T-cell (primary cell): ENCODE measurements at regions not wholly inside any gene's neighbourhood (a gene's known extent, or its start where the extent isn't known, plus 50 kb on each side); places are given as distances from the start of the nearest gene placed in this dataset.
A peak's percentile ranks its signal among the peaks of the same experiment; 100 is the strongest.
"Not testable (repeated sequence)": the region's sequence is repeated elsewhere in the genome, so short reads cannot be mapped to it uniquely, and the experiment has no call there.

Source experiments
- ATAC-seq, 4 experiments: fragments of 200-7000 bp in 3 of 4; fragments of 150-1000 bp in 1 of 4; cut with Tn5 transposase; replicated peaks in 1 of 4; 1 replicate in 3 of 4; 2 replicates in 1 of 4; pipeline ENCODE4 v1.10.0; 2021; ENCODE audit warnings: moderate library complexity in 3 of 4, mild to moderate bottlenecking in 2 of 4, moderate number of reproducible peaks in 1 of 4
- CTCF ChIA-PET, 2 donors: fragments of 300-600 bp; sonication (Branson Sonifier 250); formaldehyde crosslinking; loops; one replicate each; lab custom pipeline; 2022; ENCODE audit warnings: antibody characterized with exemption in 2 of 2; lab: Charles Lee
- POLR2A ChIA-PET, 2 donors: fragments of 300-600 bp; sonication (Branson Sonifier 250); formaldehyde crosslinking; loops; one replicate each; lab custom pipeline; 2022; ENCODE audit warnings: antibody characterized with exemption in 2 of 2; lab: Charles Lee
- DNase-seq, 35 experiments: peaks; one replicate each; pipeline versions ENCODE4 v3.0.0 to v3.0.0-alpha.2; 2013 to 2023
- H3K27ac ChIP-seq: one replicate; pipeline ENCODE4 v1.5.1; 2013; ENCODE audit warnings: low read length
- H3K27me3 ChIP-seq, 2 experiments: replicated peaks in 1 of 2; 1 replicate in 1 of 2; 2 replicates in 1 of 2; pipeline versions ENCODE4 v1.6.1 to v1.7.0; 2013; ENCODE audit warnings: low read length in 1 of 2, mixed read lengths in 1 of 2; ENCODE audit not compliant: control insufficient read depth in 2 of 2, insufficient read depth in 2 of 2; ENCODE audit errors: extremely low read depth in 1 of 2
- H3K36me3 ChIP-seq, 2 donors: 1 replicate in 1 of 2; 2 replicates in 1 of 2; pipeline versions ENCODE4 v1.6.1 to v1.7.0; 2013; ENCODE audit warnings: low read length in 1 of 2; ENCODE audit not compliant: control insufficient read depth in 2 of 2, insufficient read depth in 1 of 2; ENCODE audit errors: extremely low read depth in 1 of 2
- H3K4me1 ChIP-seq, 2 experiments: 1 replicate in 1 of 2; 2 replicates in 1 of 2; pipeline versions ENCODE4 v1.6.1 to v1.7.0; 2013; ENCODE audit warnings: low read length in 2 of 2, mixed read lengths in 1 of 2; ENCODE audit not compliant: insufficient read depth in 2 of 2, control insufficient read depth in 1 of 2; ENCODE audit errors: extremely low read depth in 1 of 2
- H3K4me3 ChIP-seq, 2 donors: 1 replicate in 1 of 2; 2 replicates in 1 of 2; pipeline versions ENCODE4 v1.5.1 to v1.7.0; 2013; ENCODE audit warnings: mild to moderate bottlenecking in 2 of 2, low read length in 1 of 2, moderate library complexity in 1 of 2; ENCODE audit not compliant: control insufficient read depth in 1 of 2; ENCODE audit errors: extremely low read depth in 1 of 2
- H3K9me3 ChIP-seq: 2 replicates; pipeline ENCODE4 v1.7.0; 2013
- H3K27ac Mint-ChIP-seq, 2 donors: one replicate each; pipeline ENCODE4 v1.8.0; 2020 to 2021; ENCODE audit warnings: mild to moderate bottlenecking in 2 of 2, mixed read lengths in 2 of 2
- H3K27me3 Mint-ChIP-seq, 2 donors: one replicate each; pipeline ENCODE4 v1.8.0; 2021 to 2022; ENCODE audit warnings: mixed read lengths in 2 of 2
- H3K36me3 Mint-ChIP-seq: one replicate; pipeline ENCODE4 v1.8.0; 2021; ENCODE audit warnings: mixed read lengths
- H3K4me1 Mint-ChIP-seq, 3 donors: one replicate each; pipeline ENCODE4 v1.8.0; 2020 to 2022; ENCODE audit warnings: mixed read lengths in 3 of 3, mild to moderate bottlenecking in 1 of 3
- H3K4me3 Mint-ChIP-seq, 3 donors: one replicate each; pipeline ENCODE4 v1.8.0; 2020 to 2022; ENCODE audit warnings: mild to moderate bottlenecking in 3 of 3, mixed read lengths in 3 of 3, moderate library complexity in 3 of 3
- H3K9me3 Mint-ChIP-seq, 3 donors: one replicate each; pipeline ENCODE4 v1.8.0; 2020 to 2022; ENCODE audit warnings: mixed read lengths in 3 of 3
- WGBS: methylation state at CpG from one replicate; pipeline ENCODE4 v1.1.5; 2013; ENCODE audit warnings: missing lambda C conversion rate; ENCODE audit not compliant: insufficient coverage; 5-methylcytosine and 5-hydroxymethylcytosine counted together

GRCh38 chrX:51125743-51126142 is 206.9 kb upstream of the NUDT10 start:
- H3K4me1 Mint-ChIP-seq, H3K27ac ChIP-seq, H3K9me3 Mint-ChIP-seq, ATAC-seq, H3K27ac Mint-ChIP-seq, H3K36me3 Mint-ChIP-seq, DNase-seq, H3K9me3 ChIP-seq, H3K4me1 ChIP-seq, H3K27me3 ChIP-seq, POLR2A ChIA-PET, H3K4me3 Mint-ChIP-seq, H3K36me3 ChIP-seq, H3K4me3 ChIP-seq, CTCF ChIA-PET: not testable (repeated sequence)
- peaks cover 9 to 26% of the 10 kb centered on the region in 2 donors for H3K27me3 Mint-ChIP-seq
- WGBS: 80% methylated on average over 1 of the region's 4 CpGs

GRCh38 chrX:51144828-51145442 is 187.7 kb upstream of the NUDT10 start:
- H3K4me1 ChIP-seq: no peaks in the 10 kb centered on the region
- no peaks in the 10 kb centered on the region for H3K36me3 ChIP-seq
- H3K27me3 ChIP-seq: no peaks in the 10 kb centered on the region
- Mint-ChIP-seq H3K4me1 (no peaks in the 10 kb centered on the region), H3K27ac (no peak overlapping the region), H3K36me3 (no peaks in the 10 kb centered on the region), H3K27me3 (peaks cover 14 to 22% of the 10 kb centered on the region in 2 donors), H3K9me3 (no peaks in the 10 kb centered on the region), H3K4me3 (no peak overlapping the region)
- no peak for ATAC-seq
- H3K4me3 ChIP-seq: no peak overlapping the region
- peak in 16 of 35 experiments; percentile 0 to 37 (median 3) for DNase-seq
- ChIA-PET POLR2A (no interaction called here), CTCF (no interaction called here)
- H3K9me3 ChIP-seq: no peaks in the 10 kb centered on the region
- no CpG with 5 or more reads among the region's 3 CpGs for WGBS
- H3K27ac ChIP-seq: no peak overlapping the region

- no peak overlapping the region for H3K27ac Mint-ChIP-seq
- Histone ChIP-seq H3K4me3 (no peak overlapping the region), H3K9me3 (no peaks in the 10 kb centered on the region), H3K27me3 (no peaks in the 10 kb centered on the region), H3K36me3 (no peaks in the 10 kb centered on the region), H3K27ac (no peak overlapping the region), H3K4me1 (no peaks in the 10 kb centered on the region)
- H3K4me3 Mint-ChIP-seq: no peak overlapping the region
- WGBS: 40% methylated on average over 2 of the region's 2 CpGs
- POLR2A ChIA-PET: no interaction called here
- no peaks in the 10 kb centered on the region for H3K4me1 Mint-ChIP-seq
- H3K9me3 Mint-ChIP-seq: no peaks in the 10 kb centered on the region
- no peaks in the 10 kb centered on the region for H3K36me3 Mint-ChIP-seq
- DNase-seq (no peak), ATAC-seq (no peak)
- peaks cover 12 to 14% of the 10 kb centered on the region in 2 donors for H3K27me3 Mint-ChIP-seq
- CTCF ChIA-PET: interaction anchor here (0.6 kb wide), 4 partner anchors 8 to 170 kb away, joined by 3 to 4 read pairs (median 3); no protein-coding TSS in a partner anchor
These were observed 183.8 kb upstream of the NUDT10 start for GRCh38 chrX:51148848-51149247.

GRCh38 chrX:51151734-51152133 is 180.9 kb upstream of the NUDT10 start:
- Mint-ChIP-seq H3K4me1 (no peaks in the 10 kb centered on the region), H3K9me3 (no peaks in the 10 kb centered on the region), H3K27me3 (peaks cover 4 to 18% of the 10 kb centered on the region in 2 donors), H3K27ac (no peak overlapping the region), H3K36me3 (no peaks in the 10 kb centered on the region), H3K4me3 (no peak overlapping the region)
- no CpG with 5 or more reads among the region's 1 CpG for WGBS
- Histone ChIP-seq H3K27ac (no peak overlapping the region), H3K27me3 (no peaks in the 10 kb centered on the region), H3K9me3 (no peaks in the 10 kb centered on the region), H3K4me3 (no peak overlapping the region), H3K4me1 (no peaks in the 10 kb centered on the region), H3K36me3 (no peaks in the 10 kb centered on the region)
- POLR2A ChIA-PET: no interaction called here
- CTCF ChIA-PET: no interaction called here
- ATAC-seq (no peak), DNase-seq (no peak)

GRCh38 chrX:51155157-51155556 is 177.5 kb upstream of the NUDT10 start:
- Histone ChIP-seq H3K9me3 (no peaks in the 10 kb centered on the region), H3K36me3 (no peaks in the 10 kb centered on the region), H3K4me1 (no peaks in the 10 kb centered on the region), H3K4me3 (no peak overlapping the region), H3K27me3 (no peaks in the 10 kb centered on the region), H3K27ac (no peak overlapping the region)
- no CpG with 5 or more reads among the region's 1 CpG for WGBS
- CTCF ChIA-PET: no interaction called here
- Mint-ChIP-seq H3K4me3 (no peak overlapping the region), H3K4me1 (no peaks in the 10 kb centered on the region), H3K27me3 (peaks cover 0 to 21% of the 10 kb centered on the region in 2 donors), H3K36me3 (no peaks in the 10 kb centered on the region), H3K27ac (no peak overlapping the region), H3K9me3 (no peaks in the 10 kb centered on the region)
- ATAC-seq (no peak), DNase-seq (no peak)
- POLR2A ChIA-PET: no interaction called here

GRCh38 chrX:51155566-51155965 is 177.1 kb upstream of the NUDT10 start:
- Histone ChIP-seq H3K36me3 (no peaks in the 10 kb centered on the region), H3K4me1 (no peaks in the 10 kb centered on the region), H3K27ac (no peak overlapping the region), H3K4me3 (no peak overlapping the region), H3K9me3 (no peaks in the 10 kb centered on the region), H3K27me3 (no peaks in the 10 kb centered on the region)
- 74% methylated on average over 3 of the region's 4 CpGs for WGBS
- ChIA-PET POLR2A (no interaction called here), CTCF (no interaction called here)
- Mint-ChIP-seq H3K27me3 (peaks cover 0 to 21% of the 10 kb centered on the region in 2 donors), H3K27ac (no peak overlapping the region), H3K9me3 (no peaks in the 10 kb centered on the region), H3K36me3 (no peaks in the 10 kb centered on the region), H3K4me3 (no peak overlapping the region), H3K4me1 (no peaks in the 10 kb centered on the region)
- ATAC-seq (no peak), DNase-seq (no peak)

GRCh38 chrX:51158231-51158630 is 174.4 kb upstream of the NUDT10 start:
- no peaks in the 10 kb centered on the region for H3K9me3 ChIP-seq
- ChIA-PET CTCF (no interaction called here), POLR2A (no interaction called here)
- no CpG with 5 or more reads among the region's 1 CpG for WGBS
- H3K27me3 ChIP-seq: no peaks in the 10 kb centered on the region
- H3K27ac ChIP-seq: no peak overlapping the region
- Mint-ChIP-seq H3K9me3 (no peaks in the 10 kb centered on the region), H3K36me3 (no peaks in the 10 kb centered on the region), H3K27me3 (peaks cover 0 to 12% of the 10 kb centered on the region in 2 donors), H3K27ac (no peak overlapping the region), H3K4me3 (no peak overlapping the region), H3K4me1 (no peaks in the 10 kb centered on the region)
- H3K4me3 ChIP-seq: no peak overlapping the region
- no peaks in the 10 kb centered on the region for H3K4me1 ChIP-seq
- DNase-seq: no peak
- no peaks in the 10 kb centered on the region for H3K36me3 ChIP-seq
- no peak for ATAC-seq
